Cardiac muscle cell (in vitro differentiated cells and primary cell): ENCODE measurements at regions not wholly inside any gene's neighbourhood (a gene's known extent, or its start where the extent isn't known, plus 50 kb on each side); places are given as distances from the start of the nearest gene placed in this dataset.
A peak's percentile ranks its signal among the peaks of the same experiment; 100 is the strongest.

Experiments used
- DNase-seq, 2 donors: peaks; one replicate each; pipeline versions ENCODE4 v3.0.0 to v3.0.0-alpha.2; 2010 to 2017; ENCODE audit warnings: low read depth in 1 of 2, low spot score in 1 of 2
- H3K27ac ChIP-seq: fragments of 200-600 bp; sonication (generic); 2 replicates; pipeline ENCODE4 v1.5.1; 2016
- H3K27me3 ChIP-seq: fragments of 200-600 bp; sonication (generic); 2 replicates; pipeline ENCODE4 v1.6.0; 2016; ENCODE audit warnings: control low read depth
- H3K36me3 ChIP-seq: fragments of 200-600 bp; sonication (generic); 2 replicates; pipeline ENCODE4 v1.5.1; 2016; ENCODE audit warnings: control low read depth
- H3K4me1 ChIP-seq: fragments of 200-600 bp; sonication (generic); 2 replicates; pipeline ENCODE4 v1.8.1; 2017; ENCODE audit warnings: low read depth, mild to moderate bottlenecking, mixed run types
- H3K4me3 ChIP-seq: fragments of 200-600 bp; sonication (generic); 2 replicates; pipeline ENCODE4 v1.5.1; 2016; ENCODE audit warnings: mild to moderate bottlenecking
- H3K9me3 ChIP-seq: fragments of 200-600 bp; sonication (generic); 2 replicates; pipeline ENCODE4 v1.5.1; 2017; ENCODE audit warnings: low read depth, mild to moderate bottlenecking, control low read depth
- CTCF ChIP-seq: IDR thresholded peaks from 2 replicates; pipeline ENCODE4 v1.5.1; 2012; ENCODE audit warnings: low read depth, mild to moderate bottlenecking, low read length

GRCh38 chr2:107466241-107466640 lies 360.5 kb upstream of the RGPD4 start:
- H3K9me3 ChIP-seq = no peaks in the 10 kb centered on the region
- no peak overlapping the region for H3K27ac ChIP-seq
- H3K4me3 ChIP-seq = no peak overlapping the region
- no peak for DNase-seq
- TF ChIP-seq CTCF = no peak
- peaks cover 5% of the 10 kb centered on the region for H3K4me1 ChIP-seq
- no peaks in the 10 kb centered on the region for H3K27me3 ChIP-seq
- H3K36me3 ChIP-seq = no peaks in the 10 kb centered on the region

GRCh38 chr2:107466984-107467773 lies 359.5 kb upstream of the RGPD4 start:
- H3K4me1 ChIP-seq = peaks cover 5% of the 10 kb centered on the region

GRCh38 chr2:107469437-107469995 lies 357.2 kb upstream of the RGPD4 start:
- no peaks in the 10 kb centered on the region for H3K36me3 ChIP-seq
- no peak for TF ChIP-seq CTCF
- no peaks in the 10 kb centered on the region for H3K9me3 ChIP-seq

More at GRCh38 chr2:107466984-107467773, 359.5 kb upstream of the RGPD4 start:
- TF ChIP-seq CTCF = no peak
- DNase-seq = peak; percentile 1 to 8
- H3K36me3 ChIP-seq = no peaks in the 10 kb centered on the region
- H3K9me3 ChIP-seq = no peaks in the 10 kb centered on the region
- H3K4me3 ChIP-seq = no peak overlapping the region
- H3K27ac ChIP-seq = no peak overlapping the region
- H3K27me3 ChIP-seq = no peaks in the 10 kb centered on the region

GRCh38 chr2:107473150-107473549 lies 353.5 kb upstream of the RGPD4 start:
- no peaks in the 10 kb centered on the region for H3K27me3 ChIP-seq

More at GRCh38 chr2:107469437-107469995, 357.2 kb upstream of the RGPD4 start:
- no peak for DNase-seq
- Histone ChIP-seq H3K4me1 (peaks cover 5% of the 10 kb centered on the region), H3K27me3 (no peaks in the 10 kb centered on the region), H3K4me3 (no peak overlapping the region), H3K27ac (no peak overlapping the region)

GRCh38 chr2:107475859-107476258 lies 350.8 kb upstream of the RGPD4 start:
- no peak for DNase-seq
- H3K4me1 ChIP-seq = no peaks in the 10 kb centered on the region
- H3K36me3 ChIP-seq = no peaks in the 10 kb centered on the region
- TF ChIP-seq CTCF = no peak
- H3K4me3 ChIP-seq = no peak overlapping the region
- no peaks in the 10 kb centered on the region for H3K9me3 ChIP-seq
- no peak overlapping the region for H3K27ac ChIP-seq
- no peaks in the 10 kb centered on the region for H3K27me3 ChIP-seq

More at GRCh38 chr2:107473150-107473549, 353.5 kb upstream of the RGPD4 start:
- no peak for DNase-seq
- Histone ChIP-seq H3K4me3 (no peak overlapping the region), H3K9me3 (no peaks in the 10 kb centered on the region), H3K36me3 (no peaks in the 10 kb centered on the region), H3K27ac (no peak overlapping the region), H3K4me1 (no peaks in the 10 kb centered on the region)
- no peak for TF ChIP-seq CTCF
